Progenitor cell of endocrine pancreas (in vitro differentiated cells): ENCODE measurements at regions not wholly inside any gene's neighbourhood (a gene's known extent, or its start where the extent isn't known, plus 50 kb on each side); places are given as distances from the start of the nearest gene placed in this dataset.

Experiments used
- DNase-seq: peaks from one replicate; pipeline ENCODE4 v3.0.0; 2021; ENCODE audit warnings: low spot score; ENCODE audit not compliant: unreplicated experiment
- H3K27ac Mint-ChIP-seq: 2 replicates; pipeline ENCODE4 v1.8.0; 2021; ENCODE audit warnings: mild to moderate bottlenecking, moderate library complexity, mixed read lengths
- H3K27me3 Mint-ChIP-seq: 2 replicates; pipeline ENCODE4 v1.8.0; 2021; ENCODE audit warnings: mixed read lengths
- H3K36me3 Mint-ChIP-seq: 2 replicates; pipeline ENCODE4 v1.8.0; 2022; ENCODE audit warnings: mixed read lengths; ENCODE audit not compliant: insufficient read depth
- H3K4me1 Mint-ChIP-seq: 2 replicates; pipeline ENCODE4 v1.8.0; 2021; ENCODE audit warnings: low read depth, mixed read lengths
- H3K4me3 Mint-ChIP-seq: 2 replicates; pipeline ENCODE4 v1.8.0; 2021; ENCODE audit warnings: low read depth, mild to moderate bottlenecking, moderate library complexity, mixed read lengths
- H3K9me3 Mint-ChIP-seq: 2 replicates; pipeline ENCODE4 v1.8.0; 2021; ENCODE audit warnings: low read depth, mixed read lengths
- CTCF ChIP-seq: fragments of 200-600 bp; sonication (generic); IDR thresholded peaks from one replicate; pipeline ENCODE4 v1.5.0; 2021; ENCODE audit warnings: antibody characterized with exemption, mild to moderate bottlenecking; ENCODE audit not compliant: unreplicated experiment

- peaks cover 19% of the 10 kb centered on the region for H3K9me3 Mint-ChIP-seq
- DNase-seq, result no peak
- no peak for TF ChIP-seq CTCF
- peaks cover 23% of the 10 kb centered on the region for H3K36me3 Mint-ChIP-seq
- no peak overlapping the region for H3K4me3 Mint-ChIP-seq
- H3K4me1 Mint-ChIP-seq, result peaks cover 5% of the 10 kb centered on the region
- no peaks in the 10 kb centered on the region for H3K27me3 Mint-ChIP-seq
- H3K27ac Mint-ChIP-seq, result no peak overlapping the region
Observed at GRCh38 chr7:112855227-112855626, 65.0 kb upstream of the TMEM168 start.

GRCh38 chr7:112854169-112854568, 64.0 kb upstream of the TMEM168 start:
- no peak for TF ChIP-seq CTCF
- Mint-ChIP-seq H3K4me1 (peaks cover 5% of the 10 kb centered on the region), H3K4me3 (no peak overlapping the region), H3K27me3 (no peaks in the 10 kb centered on the region), H3K27ac (no peak overlapping the region), H3K36me3 (peaks cover 27% of the 10 kb centered on the region), H3K9me3 (peaks cover 19% of the 10 kb centered on the region)
- DNase-seq, result no peak

- H3K9me3 Mint-ChIP-seq, result peaks cover 19% of the 10 kb centered on the region
- no peak for DNase-seq
- H3K36me3 Mint-ChIP-seq, result peaks cover 29% of the 10 kb centered on the region
- H3K27me3 Mint-ChIP-seq, result no peaks in the 10 kb centered on the region
- no peak overlapping the region for H3K27ac Mint-ChIP-seq
- TF ChIP-seq CTCF, result no peak
- peaks cover 5% of the 10 kb centered on the region for H3K4me1 Mint-ChIP-seq
- H3K4me3 Mint-ChIP-seq, result no peak overlapping the region
Observed at GRCh38 chr7:112853422-112853821, 63.2 kb upstream of the TMEM168 start.

GRCh38 chr7:112843151-112843550, 53.0 kb upstream of the TMEM168 start:
- Mint-ChIP-seq H3K4me3 (no peak overlapping the region), H3K27ac (no peak overlapping the region), H3K4me1 (peaks cover 2% of the 10 kb centered on the region), H3K9me3 (peaks cover 6% of the 10 kb centered on the region), H3K27me3 (no peaks in the 10 kb centered on the region), H3K36me3 (peaks cover 12% of the 10 kb centered on the region)
- no peak for DNase-seq
- no peak for TF ChIP-seq CTCF
